HAP-1 (cell line): ENCODE measurements at regions not wholly inside any gene's neighbourhood (a gene's known extent, or its start where the extent isn't known, plus 50 kb on each side); places are given as distances from the start of the nearest gene placed in this dataset.

Experiments
- DNase-seq, 2 experiments: peaks; one replicate each; pipeline ENCODE4 v3.0.0-alpha.2; 2016 to 2020; ENCODE audit warnings: low spot score in 2 of 2
- H3K27me3 ChIP-seq: fragments of 250-450 bp; sonication (Bioruptor Pico); 2 replicates; pipeline ENCODE4 v1.5.1; 2020; ENCODE audit warnings: low read depth, mild to moderate bottlenecking, moderate library complexity
- H3K36me3 ChIP-seq: fragments of 250-450 bp; sonication (Bioruptor Pico); replicated peaks from 2 replicates; pipeline ENCODE4 v1.5.1; 2020; ENCODE audit warnings: mild to moderate bottlenecking
- H3K4me1 ChIP-seq: fragments of 250-450 bp; sonication (Bioruptor Pico); 2 replicates; pipeline ENCODE4 v1.5.1; 2020; ENCODE audit warnings: mild to moderate bottlenecking
- H3K4me3 ChIP-seq: fragments of 250-450 bp; sonication (Bioruptor Pico); 2 replicates; pipeline ENCODE4 v1.5.1; 2020; ENCODE audit warnings: mild to moderate bottlenecking, moderate library complexity
- H3K9me3 ChIP-seq: fragments of 250-450 bp; sonication (Bioruptor Pico); 2 replicates; pipeline ENCODE4 v1.5.1; 2020; ENCODE audit warnings: mild to moderate bottlenecking, moderate library complexity
- in situ Hi-C: fragments of 300-500 bp; cut with MboI; formaldehyde crosslinking; loops from 3 replicates; pipeline ENCODE4 v1.14.3; 2020; ENCODE audit warnings: low sequenced_read_pairs, inconsistent platforms, mixed read lengths

- H3K27me3 ChIP-seq = no peaks in the 10 kb centered on the region
- H3K36me3 ChIP-seq = no peaks in the 10 kb centered on the region
- in situ Hi-C loops = no loop called here
- H3K9me3 ChIP-seq = no peaks in the 10 kb centered on the region
- H3K4me1 ChIP-seq = no peaks in the 10 kb centered on the region
- H3K4me3 ChIP-seq = no peak overlapping the region
- DNase-seq = no peak
Observed at GRCh38 chr7:51785171-51785570, 468.6 kb upstream of the COBL start.

- no peak for DNase-seq
- no peaks in the 10 kb centered on the region for H3K27me3 ChIP-seq
- H3K36me3 ChIP-seq = no peaks in the 10 kb centered on the region
Observed at GRCh38 chr7:51783241-51783640, 466.6 kb upstream of the COBL start.

GRCh38 chr7:51778121-51778520, 461.5 kb upstream of the COBL start:
- peak; percentile 46 to 88 for DNase-seq
- Histone ChIP-seq H3K4me1 (peaks cover 16% of the 10 kb centered on the region), H3K27me3 (no peaks in the 10 kb centered on the region), H3K4me3 (no peak overlapping the region), H3K36me3 (no peaks in the 10 kb centered on the region), H3K9me3 (no peaks in the 10 kb centered on the region)
- in situ Hi-C loops = no loop called here

More at GRCh38 chr7:51783241-51783640, 466.6 kb upstream of the COBL start:
- no peak overlapping the region for H3K4me3 ChIP-seq
- peaks cover 8% of the 10 kb centered on the region for H3K4me1 ChIP-seq
- no peaks in the 10 kb centered on the region for H3K9me3 ChIP-seq
- in situ Hi-C loops = no loop called here

- H3K36me3 ChIP-seq = no peaks in the 10 kb centered on the region
- in situ Hi-C loops = no loop called here
- H3K4me3 ChIP-seq = no peak overlapping the region
- no peak for DNase-seq
- H3K27me3 ChIP-seq = no peaks in the 10 kb centered on the region
- peaks cover 16% of the 10 kb centered on the region for H3K4me1 ChIP-seq
- H3K9me3 ChIP-seq = no peaks in the 10 kb centered on the region
Observed at GRCh38 chr7:51774178-51774577, 457.6 kb upstream of the COBL start.

- DNase-seq = no peak
- Histone ChIP-seq H3K36me3 (no peaks in the 10 kb centered on the region), H3K27me3 (no peaks in the 10 kb centered on the region), H3K4me3 (no peak overlapping the region), H3K9me3 (no peaks in the 10 kb centered on the region), H3K4me1 (no peaks in the 10 kb centered on the region)
- in situ Hi-C loops = no loop called here
Observed at GRCh38 chr7:51772190-51772589, 455.6 kb upstream of the COBL start.

GRCh38 chr7:51764976-51765375, 448.4 kb upstream of the COBL start:
- Histone ChIP-seq H3K4me3 (no peak overlapping the region), H3K9me3 (no peaks in the 10 kb centered on the region), H3K36me3 (no peaks in the 10 kb centered on the region), H3K27me3 (no peaks in the 10 kb centered on the region), H3K4me1 (no peaks in the 10 kb centered on the region)
- in situ Hi-C loops = no loop called here
- no peak for DNase-seq

GRCh38 chr7:51759985-51760384, 443.4 kb upstream of the COBL start:
- Histone ChIP-seq H3K4me1 (no peaks in the 10 kb centered on the region), H3K27me3 (no peaks in the 10 kb centered on the region), H3K4me3 (no peak overlapping the region), H3K36me3 (no peaks in the 10 kb centered on the region), H3K9me3 (no peaks in the 10 kb centered on the region)
- in situ Hi-C loops = no loop called here
- no peak for DNase-seq

- in situ Hi-C loops = no loop called here
- Histone ChIP-seq H3K9me3 (no peaks in the 10 kb centered on the region), H3K4me1 (no peaks in the 10 kb centered on the region), H3K27me3 (no peaks in the 10 kb centered on the region), H3K36me3 (no peaks in the 10 kb centered on the region), H3K4me3 (no peak overlapping the region)
- no peak for DNase-seq
Observed at GRCh38 chr7:51757960-51758359, 441.4 kb upstream of the COBL start.

GRCh38 chr7:51732951-51733350, 416.3 kb upstream of the COBL start:
- in situ Hi-C loops = no loop called here
- Histone ChIP-seq H3K4me3 (no peak overlapping the region), H3K4me1 (peaks cover 42% of the 10 kb centered on the region), H3K36me3 (no peaks in the 10 kb centered on the region), H3K9me3 (0 out of 2 replicates have a peak, but pooled peaks cover 5% of the 10 kb centered on the region), H3K27me3 (no peaks in the 10 kb centered on the region)
- DNase-seq = peak; percentile 37 to 65

- in situ Hi-C loops = no loop called here
- H3K27me3 ChIP-seq = no peaks in the 10 kb centered on the region
- H3K4me1 ChIP-seq = peaks cover 45% of the 10 kb centered on the region
- DNase-seq = peak in 1 of 2 experiments; percentile 15
- H3K4me3 ChIP-seq = no peak overlapping the region
- no peaks in the 10 kb centered on the region for H3K36me3 ChIP-seq
- H3K9me3 ChIP-seq = 0 out of 2 replicates have a peak, but pooled peaks cover 5% of the 10 kb centered on the region
Observed at GRCh38 chr7:51732116-51732515, 415.5 kb upstream of the COBL start.

GRCh38 chr7:51731075-51731474, 414.5 kb upstream of the COBL start:
- in situ Hi-C loops = no loop called here

GRCh38 chr7:51727441-51727840, 410.8 kb upstream of the COBL start:
- no peaks in the 10 kb centered on the region for H3K27me3 ChIP-seq
- peaks cover 34% of the 10 kb centered on the region for H3K4me1 ChIP-seq
- H3K4me3 ChIP-seq = no peak overlapping the region
- 0 out of 2 replicates have a peak, but pooled peaks cover 3% of the 10 kb centered on the region for H3K9me3 ChIP-seq
- no peaks in the 10 kb centered on the region for H3K36me3 ChIP-seq
- in situ Hi-C loops = no loop called here
- no peak for DNase-seq

More at GRCh38 chr7:51731075-51731474, 414.5 kb upstream of the COBL start:
- Histone ChIP-seq H3K36me3 (no peaks in the 10 kb centered on the region), H3K27me3 (no peaks in the 10 kb centered on the region), H3K4me1 (peaks cover 45% of the 10 kb centered on the region), H3K4me3 (no peak overlapping the region), H3K9me3 (0 out of 2 replicates have a peak, but pooled peaks cover 5% of the 10 kb centered on the region)
- DNase-seq = peak; percentile 76 to 100

- no peaks in the 10 kb centered on the region for H3K4me1 ChIP-seq
- no peak overlapping the region for H3K4me3 ChIP-seq
- DNase-seq = no peak
- H3K27me3 ChIP-seq = no peaks in the 10 kb centered on the region
- H3K36me3 ChIP-seq = no peaks in the 10 kb centered on the region
- in situ Hi-C loops = no loop called here
- H3K9me3 ChIP-seq = 0 out of 2 replicates have a peak, but pooled peaks cover under 1% of the 10 kb centered on the region
Observed at GRCh38 chr7:51706851-51707250, 390.2 kb upstream of the COBL start.

GRCh38 chr7:51705701-51706100, 389.1 kb upstream of the COBL start:
- Histone ChIP-seq H3K9me3 (0 out of 2 replicates have a peak, but pooled peaks cover 4% of the 10 kb centered on the region), H3K27me3 (no peaks in the 10 kb centered on the region), H3K4me1 (peaks cover 3% of the 10 kb centered on the region), H3K4me3 (no peak overlapping the region), H3K36me3 (no peaks in the 10 kb centered on the region)
- no peak for DNase-seq
- in situ Hi-C loops = no loop called here

GRCh38 chr7:51702673-51703072, 386.1 kb upstream of the COBL start:
- Histone ChIP-seq H3K36me3 (no peaks in the 10 kb centered on the region), H3K4me1 (peaks cover 6% of the 10 kb centered on the region), H3K27me3 (no peaks in the 10 kb centered on the region), H3K4me3 (no peak overlapping the region), H3K9me3 (0 out of 2 replicates have a peak, but pooled peaks cover 4% of the 10 kb centered on the region)
- in situ Hi-C loops = no loop called here
- no peak for DNase-seq
